Cardiac muscle cell (in vitro differentiated cells and primary cell): ENCODE measurements at regions not wholly inside any gene's neighbourhood (a gene's known extent, or its start where the extent isn't known, plus 50 kb on each side); places are given as distances from the start of the nearest gene placed in this dataset.

ENCODE experiments used
- DNase-seq, 2 donors: peaks; one replicate each; pipeline versions ENCODE4 v3.0.0 to v3.0.0-alpha.2; 2010 to 2017; ENCODE audit warnings: low read depth in 1 of 2, low spot score in 1 of 2
- H3K27ac ChIP-seq: fragments of 200-600 bp; sonication (generic); 2 replicates; pipeline ENCODE4 v1.5.1; 2016
- H3K27me3 ChIP-seq: fragments of 200-600 bp; sonication (generic); 2 replicates; pipeline ENCODE4 v1.6.0; 2016; ENCODE audit warnings: control low read depth
- H3K36me3 ChIP-seq: fragments of 200-600 bp; sonication (generic); 2 replicates; pipeline ENCODE4 v1.5.1; 2016; ENCODE audit warnings: control low read depth
- H3K4me1 ChIP-seq: fragments of 200-600 bp; sonication (generic); 2 replicates; pipeline ENCODE4 v1.8.1; 2017; ENCODE audit warnings: low read depth, mild to moderate bottlenecking, mixed run types
- H3K4me3 ChIP-seq: fragments of 200-600 bp; sonication (generic); 2 replicates; pipeline ENCODE4 v1.5.1; 2016; ENCODE audit warnings: mild to moderate bottlenecking
- H3K9me3 ChIP-seq: fragments of 200-600 bp; sonication (generic); 2 replicates; pipeline ENCODE4 v1.5.1; 2017; ENCODE audit warnings: low read depth, mild to moderate bottlenecking, control low read depth
- CTCF ChIP-seq: IDR thresholded peaks from 2 replicates; pipeline ENCODE4 v1.5.1; 2012; ENCODE audit warnings: low read depth, mild to moderate bottlenecking, low read length

DNA sequence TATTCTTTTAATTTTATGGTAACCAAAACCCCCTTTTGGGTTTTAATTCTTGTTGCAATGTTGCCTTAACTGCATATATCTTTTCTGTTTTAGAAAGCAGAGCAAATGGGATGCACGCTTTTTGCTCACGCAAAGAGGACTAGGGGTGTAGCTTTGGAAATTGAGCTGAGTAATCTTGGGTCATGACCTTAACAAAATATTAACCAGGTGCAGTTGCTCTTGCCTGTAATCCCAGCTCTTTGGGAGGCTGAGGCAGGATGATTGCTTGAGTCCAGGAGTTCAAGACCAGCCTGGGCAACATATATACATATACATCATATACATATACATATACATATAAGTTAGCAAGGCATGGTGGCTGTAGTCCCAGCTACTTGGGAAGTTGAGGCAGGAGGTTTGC is 172.9 kb upstream of the BMPER start:
- Histone ChIP-seq H3K4me1 (peaks cover 76% of the 10 kb centered on the region), H3K27ac (peak overlapping the region; percentile 61), H3K4me3 (no peak overlapping the region), H3K27me3 (no peaks in the 10 kb centered on the region), H3K9me3 (no peaks in the 10 kb centered on the region), H3K36me3 (no peaks in the 10 kb centered on the region)
- DNase-seq, result no peak
- TF ChIP-seq CTCF, result no peak

DNA sequence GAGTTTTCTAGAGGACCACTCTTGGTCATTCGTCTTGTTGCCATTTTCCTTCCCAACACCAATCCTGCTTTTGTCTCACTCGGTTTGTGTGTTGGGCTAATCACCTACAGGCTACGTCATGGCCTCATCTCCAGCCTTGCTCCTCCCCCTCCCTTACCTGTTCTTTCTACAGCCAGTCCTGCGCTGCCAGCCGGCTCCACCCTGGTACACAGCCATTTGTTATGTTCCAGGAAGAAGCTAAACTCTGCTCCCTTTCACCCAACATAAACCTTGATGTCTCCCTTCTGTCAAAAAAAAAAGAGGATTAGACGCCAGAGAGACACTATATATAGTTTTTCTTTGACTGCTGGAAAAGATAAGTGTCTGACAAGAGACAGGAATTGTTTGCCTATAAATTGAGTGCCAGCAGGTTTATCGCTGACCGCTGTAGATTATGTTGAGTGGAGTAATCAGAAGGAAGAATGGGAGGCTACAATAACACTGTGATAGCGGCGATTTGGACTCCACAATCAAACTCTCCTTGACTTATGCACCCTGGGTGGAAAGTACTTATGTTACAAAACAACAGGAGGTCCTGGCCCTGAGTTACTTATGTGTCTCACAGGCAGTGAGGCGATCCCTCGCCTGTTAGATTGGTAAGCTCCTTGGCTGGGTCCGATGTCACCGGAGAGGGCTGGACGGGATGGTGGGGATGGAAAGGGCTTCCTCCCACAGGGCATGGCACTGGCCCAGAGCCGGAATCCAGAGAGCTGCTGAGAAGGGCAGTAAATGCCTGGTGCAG is 171.3 kb upstream of the BMPER start:
- peaks cover 62% of the 10 kb centered on the region for H3K4me1 ChIP-seq
- no peaks in the 10 kb centered on the region for H3K9me3 ChIP-seq
- H3K27me3 ChIP-seq, result no peaks in the 10 kb centered on the region
- no peak overlapping the region for H3K4me3 ChIP-seq
- DNase-seq, result peak; percentile 72 to 73
- TF ChIP-seq CTCF, result no peak
- no peaks in the 10 kb centered on the region for H3K36me3 ChIP-seq
- peak overlapping the region; percentile 87 for H3K27ac ChIP-seq

GRCh38 chr7:33735403-33735802 is 169.9 kb upstream of the BMPER start:
- Histone ChIP-seq H3K4me1 (peaks cover 50% of the 10 kb centered on the region), H3K27me3 (no peaks in the 10 kb centered on the region), H3K4me3 (no peak overlapping the region), H3K27ac (peak overlapping the region; percentile 87), H3K9me3 (no peaks in the 10 kb centered on the region), H3K36me3 (no peaks in the 10 kb centered on the region)
- DNase-seq, result no peak
- no peak for TF ChIP-seq CTCF

DNA sequence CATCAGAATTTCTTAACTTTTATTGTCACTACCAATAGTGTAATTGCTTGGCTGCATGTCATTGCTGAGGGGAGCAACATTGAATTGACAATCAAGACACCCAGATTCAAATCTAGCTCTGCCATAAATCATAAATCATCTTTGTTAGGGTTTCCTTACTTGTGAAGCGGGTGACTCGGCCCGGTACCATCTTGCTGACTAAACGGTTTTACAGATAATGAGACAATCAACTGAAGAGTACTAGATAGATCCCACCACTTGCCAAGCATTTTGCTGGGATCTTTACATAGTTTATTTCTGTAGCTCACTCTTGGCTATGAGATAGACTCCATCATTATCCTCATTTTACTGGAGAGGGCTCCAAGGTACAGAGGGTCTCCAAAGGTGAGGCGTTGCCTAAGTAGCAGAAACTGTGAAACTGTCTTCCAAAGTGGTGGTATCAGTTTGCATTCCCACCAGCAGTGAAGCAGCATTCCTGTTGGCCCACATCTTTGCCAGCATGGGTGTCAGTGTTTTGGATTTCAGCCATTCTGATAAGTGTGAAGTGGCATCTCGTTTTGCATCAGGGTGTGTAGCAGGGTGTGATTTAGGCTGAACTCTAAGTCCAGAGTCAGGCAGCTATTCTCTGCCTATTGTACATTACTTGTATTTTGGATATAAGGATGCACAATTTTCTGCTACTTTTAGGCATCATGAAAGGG is 168.7 kb upstream of the BMPER start:
- DNase-seq, result no peak
- no peak overlapping the region for H3K4me3 ChIP-seq
- H3K9me3 ChIP-seq, result no peaks in the 10 kb centered on the region
- H3K36me3 ChIP-seq, result no peaks in the 10 kb centered on the region
- H3K4me1 ChIP-seq, result peaks cover 47% of the 10 kb centered on the region
- no peak for TF ChIP-seq CTCF
- no peaks in the 10 kb centered on the region for H3K27me3 ChIP-seq
- no peak overlapping the region for H3K27ac ChIP-seq

DNA sequence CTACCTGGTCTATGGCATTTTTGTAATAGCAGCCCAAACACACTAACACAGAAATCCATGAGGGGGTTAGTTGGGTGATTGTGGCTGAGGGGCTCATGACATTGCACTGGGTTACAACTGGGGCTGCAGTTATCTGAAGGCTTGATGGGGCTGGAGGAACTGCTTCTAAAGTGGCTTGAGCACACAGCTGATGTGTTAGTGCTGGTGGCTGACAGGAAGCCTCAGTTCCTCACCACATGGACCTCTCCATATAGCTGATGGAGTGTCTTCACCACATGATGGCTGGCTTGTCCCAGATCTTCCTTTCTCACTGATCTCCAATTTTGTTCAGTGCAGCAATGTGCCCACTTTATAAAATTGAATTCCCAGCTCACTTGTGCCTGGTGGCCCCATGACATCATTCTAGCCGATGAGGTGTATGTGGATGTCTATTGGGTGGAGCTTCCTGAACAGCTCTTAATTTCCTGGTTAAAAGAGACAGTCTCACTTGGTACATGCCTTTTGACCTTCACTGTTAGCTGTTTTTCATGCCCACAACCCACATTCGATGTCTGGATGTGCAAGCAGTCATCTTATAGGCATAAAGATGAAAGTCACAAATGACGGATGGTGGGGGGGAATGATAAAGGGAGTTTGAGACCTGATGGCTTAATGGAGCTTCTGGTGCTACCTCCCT is 166.9 kb upstream of the BMPER start:
- no peak for DNase-seq
- H3K4me1 ChIP-seq, result peaks cover 32% of the 10 kb centered on the region
- H3K36me3 ChIP-seq, result no peaks in the 10 kb centered on the region
- no peaks in the 10 kb centered on the region for H3K9me3 ChIP-seq
- no peaks in the 10 kb centered on the region for H3K27me3 ChIP-seq
- TF ChIP-seq CTCF, result no peak
- H3K4me3 ChIP-seq, result no peak overlapping the region
- no peak overlapping the region for H3K27ac ChIP-seq
